ENCODE measurements at regions not wholly inside any gene's neighbourhood (a gene's known extent, or its start where the extent isn't known, plus 50 kb on each side); places are given as distances from the start of the nearest gene placed in this dataset.

DNA sequence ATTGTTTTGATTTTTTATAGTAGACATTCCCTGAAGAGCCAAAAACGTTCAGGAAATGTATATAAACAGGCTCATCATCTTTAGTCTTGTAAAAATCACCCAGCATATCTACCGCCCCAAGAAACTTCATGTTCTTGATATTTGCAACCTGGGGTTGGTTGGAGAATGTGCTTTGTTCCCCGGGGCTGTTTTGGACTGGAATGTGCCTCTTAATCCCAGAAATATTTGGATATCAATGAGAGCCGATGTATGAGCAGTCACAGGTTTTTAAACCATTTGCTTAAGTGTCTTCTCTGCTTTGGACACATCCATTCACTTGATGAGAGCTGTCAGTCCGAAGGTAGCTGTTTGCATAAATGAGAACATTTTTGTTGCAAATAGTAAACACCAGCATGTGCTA is 449.7 kb downstream of the PCDH7 start:
- Histone ChIP-seq H3K9me3 (ENCODE audit: control insufficient read depth in 1 of 2, low read length in 2 of 2) (no peaks in the 10 kb centered on the region), H3K4me1 (ENCODE audit: control insufficient read depth in 1 of 2, insufficient read depth in 2 of 2, low read length in 2 of 2) (no peaks in the 10 kb centered on the region), H3K27me3 (ENCODE audit: low read depth, low read length) (no peaks in the 10 kb centered on the region), H3K27ac (ENCODE audit: low read length) (no peak overlapping the region), H3K4me3 (ENCODE audit: low read depth in 1 of 2, low read length in 2 of 2) (no peak overlapping the region), H3K36me3 (ENCODE audit: control insufficient read depth in 1 of 2, insufficient read depth in 2 of 2, low read length in 2 of 2) (no peaks in the 10 kb centered on the region)

DNA sequence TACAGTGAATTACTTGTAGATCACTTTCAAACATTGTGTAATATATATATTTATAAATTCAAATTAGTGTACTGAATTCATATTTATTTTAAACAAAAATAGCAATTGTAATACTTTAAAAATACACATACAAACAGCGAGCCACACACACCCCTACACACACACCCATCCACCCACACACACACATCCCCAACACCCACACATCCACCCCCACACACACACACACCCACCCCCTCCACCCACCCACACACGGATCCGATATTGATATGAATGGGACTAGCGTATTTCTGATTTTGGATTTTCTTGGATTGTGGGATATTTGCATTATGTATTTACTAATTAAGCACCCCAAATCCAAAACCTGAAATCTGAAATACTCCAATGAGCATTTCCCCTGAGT is 451.2 kb downstream of the PCDH7 start:
- Histone ChIP-seq H3K9me3 (ENCODE audit: control insufficient read depth in 1 of 2, low read length in 2 of 2) (no peaks in the 10 kb centered on the region), H3K27me3 (ENCODE audit: low read depth, low read length) (no peaks in the 10 kb centered on the region), H3K36me3 (ENCODE audit: control insufficient read depth in 1 of 2, insufficient read depth in 2 of 2, low read length in 2 of 2) (no peaks in the 10 kb centered on the region), H3K4me3 (ENCODE audit: low read depth in 1 of 2, low read length in 2 of 2) (no peak overlapping the region), H3K4me1 (ENCODE audit: control insufficient read depth in 1 of 2, insufficient read depth in 2 of 2, low read length in 2 of 2) (no peaks in the 10 kb centered on the region), H3K27ac (ENCODE audit: low read length) (no peak overlapping the region)

GRCh38 chr4:31175242-31175910 is 455.2 kb downstream of the PCDH7 start:
- no peaks in the 10 kb centered on the region for H3K4me1 ChIP-seq (ENCODE audit: control insufficient read depth in 1 of 2, insufficient read depth in 2 of 2, low read length in 2 of 2)
- no peak overlapping the region for H3K4me3 ChIP-seq (ENCODE audit: low read depth in 1 of 2, low read length in 2 of 2)
- H3K9me3 ChIP-seq (ENCODE audit: control insufficient read depth in 1 of 2, low read length in 2 of 2), result no peaks in the 10 kb centered on the region
- H3K36me3 ChIP-seq (ENCODE audit: control insufficient read depth in 1 of 2, insufficient read depth in 2 of 2, low read length in 2 of 2), result no peaks in the 10 kb centered on the region
- no peaks in the 10 kb centered on the region for H3K27me3 ChIP-seq (ENCODE audit: low read depth, low read length)
- no peak overlapping the region for H3K27ac ChIP-seq (ENCODE audit: low read length)

- no peak overlapping the region for H3K27ac ChIP-seq (ENCODE audit: low read length)
- H3K4me3 ChIP-seq (ENCODE audit: low read depth in 1 of 2, low read length in 2 of 2), result no peak overlapping the region
- peaks cover 0 to 5% of the 10 kb centered on the region in 2 donors for H3K9me3 ChIP-seq (ENCODE audit: control insufficient read depth in 1 of 2, low read length in 2 of 2)
- H3K4me1 ChIP-seq (ENCODE audit: control insufficient read depth in 1 of 2, insufficient read depth in 2 of 2, low read length in 2 of 2), result no peaks in the 10 kb centered on the region
- no peaks in the 10 kb centered on the region for H3K36me3 ChIP-seq (ENCODE audit: control insufficient read depth in 1 of 2, insufficient read depth in 2 of 2, low read length in 2 of 2)
- H3K27me3 ChIP-seq (ENCODE audit: low read depth, low read length), result no peaks in the 10 kb centered on the region
These were observed 463.1 kb downstream of the PCDH7 start for GRCh38 chr4:31183256-31183655.

DNA sequence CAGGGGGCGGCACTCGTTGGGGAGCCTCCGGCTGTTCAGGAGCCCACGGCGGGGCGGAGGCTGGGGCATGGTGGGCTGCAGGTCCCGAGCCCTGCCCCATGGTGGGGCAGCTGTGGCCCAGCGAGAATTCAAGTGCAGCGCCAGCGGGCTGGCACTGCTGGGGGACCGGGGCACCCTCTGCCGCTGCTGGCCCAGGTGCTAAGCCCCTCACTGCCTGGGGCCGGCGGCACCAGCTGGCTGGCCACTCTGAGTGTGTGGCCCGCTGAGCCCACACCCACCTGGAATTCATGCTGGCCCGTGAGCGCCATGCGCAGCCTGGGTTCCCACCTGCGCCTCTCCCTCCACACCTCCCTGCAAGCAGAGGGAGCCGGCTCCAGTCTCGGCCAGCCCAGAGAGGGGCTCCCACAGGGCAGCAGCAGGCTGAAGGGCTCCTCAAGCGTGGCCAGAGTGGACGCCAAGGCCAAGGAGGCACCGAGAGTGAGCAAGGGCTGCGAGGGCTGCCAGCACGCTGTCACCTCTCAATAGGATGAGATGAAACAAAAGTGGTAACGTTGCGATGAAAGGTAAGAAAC is 464.9 kb downstream of the PCDH7 start:
- no peaks in the 10 kb centered on the region for H3K4me1 ChIP-seq (ENCODE audit: control insufficient read depth in 1 of 2, insufficient read depth in 2 of 2, low read length in 2 of 2)
- H3K9me3 ChIP-seq (ENCODE audit: control insufficient read depth in 1 of 2, low read length in 2 of 2), result peaks cover 0 to 5% of the 10 kb centered on the region in 2 donors
- no peaks in the 10 kb centered on the region for H3K27me3 ChIP-seq (ENCODE audit: low read depth, low read length)
- H3K4me3 ChIP-seq (ENCODE audit: low read depth in 1 of 2, low read length in 2 of 2), result no peak overlapping the region
- no peak overlapping the region for H3K27ac ChIP-seq (ENCODE audit: low read length)
- H3K36me3 ChIP-seq (ENCODE audit: control insufficient read depth in 1 of 2, insufficient read depth in 2 of 2, low read length in 2 of 2), result no peaks in the 10 kb centered on the region

DNA sequence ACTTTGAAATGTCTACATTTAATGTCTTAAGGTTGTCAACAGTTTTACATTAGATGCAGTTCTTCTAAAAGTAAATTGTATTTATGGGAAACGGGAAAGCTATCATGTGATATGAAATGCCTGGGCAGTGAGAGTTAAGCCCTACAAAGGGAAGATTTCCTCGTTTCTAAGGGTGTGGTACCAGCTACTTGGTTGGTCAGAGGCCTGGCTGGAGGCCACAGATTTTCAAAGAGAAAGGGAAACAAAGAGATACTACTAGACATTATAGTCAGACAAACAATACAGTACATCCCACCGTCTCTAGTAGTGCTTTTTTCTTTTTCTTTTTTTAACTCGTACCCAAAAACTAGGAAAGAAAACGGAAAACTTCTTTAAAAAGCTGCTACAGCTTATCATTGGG is 467.8 kb downstream of the PCDH7 start:
- Histone ChIP-seq H3K9me3 (ENCODE audit: control insufficient read depth in 1 of 2, low read length in 2 of 2) (peaks cover 0 to 5% of the 10 kb centered on the region in 2 donors), H3K27me3 (ENCODE audit: low read depth, low read length) (no peaks in the 10 kb centered on the region), H3K27ac (ENCODE audit: low read length) (no peak overlapping the region), H3K4me1 (ENCODE audit: control insufficient read depth in 1 of 2, insufficient read depth in 2 of 2, low read length in 2 of 2) (no peaks in the 10 kb centered on the region), H3K4me3 (ENCODE audit: low read depth in 1 of 2, low read length in 2 of 2) (no peak overlapping the region), H3K36me3 (ENCODE audit: control insufficient read depth in 1 of 2, insufficient read depth in 2 of 2, low read length in 2 of 2) (no peaks in the 10 kb centered on the region)

DNA sequence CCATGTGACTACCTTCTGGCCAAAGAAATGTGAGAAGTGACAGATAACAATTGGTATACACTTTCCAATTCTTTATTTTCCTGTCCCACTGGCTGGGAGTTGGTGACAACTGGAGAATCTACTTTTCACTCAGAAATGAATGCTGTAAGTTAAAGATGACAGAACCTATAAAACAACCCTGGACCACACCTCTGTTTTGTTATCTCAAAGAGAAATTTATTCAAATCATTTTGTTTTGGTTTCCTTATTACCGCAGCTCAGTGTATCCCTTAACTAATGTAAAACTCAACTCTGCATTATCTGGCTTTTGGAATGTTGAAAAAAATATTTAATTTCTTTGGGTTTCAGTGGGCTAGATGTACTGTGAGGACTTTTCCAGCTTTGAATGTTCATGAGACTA is 469.8 kb downstream of the PCDH7 start:
- peaks cover 0 to 5% of the 10 kb centered on the region in 2 donors for H3K9me3 ChIP-seq (ENCODE audit: control insufficient read depth in 1 of 2, low read length in 2 of 2)
- H3K27ac ChIP-seq (ENCODE audit: low read length), result no peak overlapping the region
- H3K4me3 ChIP-seq (ENCODE audit: low read depth in 1 of 2, low read length in 2 of 2), result no peak overlapping the region
- no peaks in the 10 kb centered on the region for H3K27me3 ChIP-seq (ENCODE audit: low read depth, low read length)
- no peaks in the 10 kb centered on the region for H3K36me3 ChIP-seq (ENCODE audit: control insufficient read depth in 1 of 2, insufficient read depth in 2 of 2, low read length in 2 of 2)
- H3K4me1 ChIP-seq (ENCODE audit: control insufficient read depth in 1 of 2, insufficient read depth in 2 of 2, low read length in 2 of 2), result peaks cover 0 to 10% of the 10 kb centered on the region in 2 donors

- H3K27ac ChIP-seq (ENCODE audit: low read length), result no peak overlapping the region
- no peaks in the 10 kb centered on the region for H3K36me3 ChIP-seq (ENCODE audit: control insufficient read depth in 1 of 2, insufficient read depth in 2 of 2, low read length in 2 of 2)
- no peak overlapping the region for H3K4me3 ChIP-seq (ENCODE audit: low read depth in 1 of 2, low read length in 2 of 2)
- peaks cover 0 to 11% of the 10 kb centered on the region in 2 donors for H3K4me1 ChIP-seq (ENCODE audit: control insufficient read depth in 1 of 2, insufficient read depth in 2 of 2, low read length in 2 of 2)
- no peaks in the 10 kb centered on the region for H3K9me3 ChIP-seq (ENCODE audit: control insufficient read depth in 1 of 2, low read length in 2 of 2)
- H3K27me3 ChIP-seq (ENCODE audit: low read depth, low read length), result no peaks in the 10 kb centered on the region
These were observed 470.5 kb downstream of the PCDH7 start for GRCh38 chr4:31190671-31191070.

- peaks cover 0 to 11% of the 10 kb centered on the region in 2 donors for H3K4me1 ChIP-seq (ENCODE audit: control insufficient read depth in 1 of 2, insufficient read depth in 2 of 2, low read length in 2 of 2)
- H3K36me3 ChIP-seq (ENCODE audit: control insufficient read depth in 1 of 2, insufficient read depth in 2 of 2, low read length in 2 of 2), result no peaks in the 10 kb centered on the region
- no peak overlapping the region for H3K4me3 ChIP-seq (ENCODE audit: low read depth in 1 of 2, low read length in 2 of 2)
- no peaks in the 10 kb centered on the region for H3K9me3 ChIP-seq (ENCODE audit: control insufficient read depth in 1 of 2, low read length in 2 of 2)
- H3K27me3 ChIP-seq (ENCODE audit: low read depth, low read length), result no peaks in the 10 kb centered on the region
- H3K27ac ChIP-seq (ENCODE audit: low read length), result no peak overlapping the region
These were observed 472.2 kb downstream of the PCDH7 start for GRCh38 chr4:31192341-31192740.

DNA sequence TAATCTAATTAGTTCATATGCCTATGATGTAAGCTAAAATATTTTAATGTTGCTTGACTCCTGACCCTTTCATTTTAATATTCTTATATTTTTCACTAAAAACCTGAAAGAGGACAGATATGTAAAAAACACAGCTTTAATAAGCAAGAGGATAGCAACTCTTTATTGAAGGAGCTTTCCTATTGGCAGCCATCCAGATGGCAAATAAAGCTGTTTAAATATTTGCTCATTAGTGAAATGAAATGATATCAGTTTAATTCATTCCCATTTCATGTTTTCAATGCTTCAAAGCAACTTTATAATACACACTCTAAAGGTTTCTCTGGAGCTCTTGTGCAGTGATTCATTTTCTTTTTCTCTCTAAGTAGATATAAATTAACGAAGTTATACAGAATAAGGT is 473.4 kb downstream of the PCDH7 start:
- Histone ChIP-seq H3K4me3 (ENCODE audit: low read depth in 1 of 2, low read length in 2 of 2) (no peak overlapping the region), H3K27me3 (ENCODE audit: low read depth, low read length) (no peaks in the 10 kb centered on the region), H3K9me3 (ENCODE audit: control insufficient read depth in 1 of 2, low read length in 2 of 2) (no peaks in the 10 kb centered on the region), H3K36me3 (ENCODE audit: control insufficient read depth in 1 of 2, insufficient read depth in 2 of 2, low read length in 2 of 2) (no peaks in the 10 kb centered on the region), H3K27ac (ENCODE audit: low read length) (no peak overlapping the region), H3K4me1 (ENCODE audit: control insufficient read depth in 1 of 2, insufficient read depth in 2 of 2, low read length in 2 of 2) (peaks cover 0 to 11% of the 10 kb centered on the region in 2 donors)

DNA sequence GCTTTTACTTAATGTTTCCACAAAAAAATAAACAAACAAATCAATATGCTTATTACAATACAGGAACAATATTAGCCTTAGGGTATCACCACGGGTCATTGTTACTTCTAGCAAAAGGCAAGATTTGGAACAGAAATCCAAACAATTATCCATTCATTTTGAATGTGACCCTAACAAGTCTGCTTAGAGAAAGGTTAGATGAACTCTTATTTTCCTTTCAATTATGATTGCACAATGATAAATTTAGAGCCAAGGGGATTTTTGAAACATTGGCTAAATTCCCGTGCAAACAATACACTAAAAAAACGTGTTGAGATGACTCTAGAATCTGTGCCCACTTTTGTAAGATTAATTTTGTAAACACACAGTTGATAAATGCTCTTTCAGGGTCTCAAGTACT is 474.7 kb downstream of the PCDH7 start:
- no peak overlapping the region for H3K27ac ChIP-seq (ENCODE audit: low read length)
- H3K4me1 ChIP-seq (ENCODE audit: control insufficient read depth in 1 of 2, insufficient read depth in 2 of 2, low read length in 2 of 2), result peaks cover 0 to 11% of the 10 kb centered on the region in 2 donors
- H3K4me3 ChIP-seq (ENCODE audit: low read depth in 1 of 2, low read length in 2 of 2), result no peak overlapping the region
- H3K36me3 ChIP-seq (ENCODE audit: control insufficient read depth in 1 of 2, insufficient read depth in 2 of 2, low read length in 2 of 2), result no peaks in the 10 kb centered on the region
- H3K27me3 ChIP-seq (ENCODE audit: low read depth, low read length), result no peaks in the 10 kb centered on the region
- peaks cover 0 to 5% of the 10 kb centered on the region in 2 donors for H3K9me3 ChIP-seq (ENCODE audit: control insufficient read depth in 1 of 2, low read length in 2 of 2)

DNA sequence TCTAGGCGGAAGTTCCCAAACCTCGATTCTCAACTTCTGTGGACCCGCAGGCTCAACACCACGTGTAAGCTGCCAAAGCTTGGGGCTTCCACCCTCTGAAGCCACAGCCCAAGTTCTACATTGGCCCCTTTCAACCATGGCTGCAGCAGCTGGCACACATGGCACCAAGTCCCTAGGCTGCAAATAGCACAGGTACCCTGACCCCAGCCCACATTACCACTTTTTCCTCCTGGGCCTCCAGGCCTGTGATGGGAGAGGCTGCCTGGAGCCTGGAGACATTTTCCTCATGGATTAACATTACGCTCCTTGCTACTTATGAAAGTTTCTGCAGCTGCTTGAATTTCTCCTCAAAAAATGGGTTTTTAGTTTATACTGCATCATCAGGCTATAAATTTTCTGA is 479.5 kb downstream of the PCDH7 start:
- Histone ChIP-seq H3K36me3 (ENCODE audit: control insufficient read depth in 1 of 2, insufficient read depth in 2 of 2, low read length in 2 of 2) (no peaks in the 10 kb centered on the region), H3K4me1 (ENCODE audit: control insufficient read depth in 1 of 2, insufficient read depth in 2 of 2, low read length in 2 of 2) (peaks cover 0 to 3% of the 10 kb centered on the region in 2 donors), H3K4me3 (ENCODE audit: low read depth in 1 of 2, low read length in 2 of 2) (no peak overlapping the region), H3K9me3 (ENCODE audit: control insufficient read depth in 1 of 2, low read length in 2 of 2) (peaks cover 0 to 6% of the 10 kb centered on the region in 2 donors), H3K27me3 (ENCODE audit: low read depth, low read length) (no peaks in the 10 kb centered on the region), H3K27ac (ENCODE audit: low read length) (no peak overlapping the region)
